ENCODE measurements at regions not wholly inside any gene's neighbourhood (a gene's known extent, or its start where the extent isn't known, plus 50 kb on each side); places are given as distances from the start of the nearest gene placed in this dataset.

DNA sequence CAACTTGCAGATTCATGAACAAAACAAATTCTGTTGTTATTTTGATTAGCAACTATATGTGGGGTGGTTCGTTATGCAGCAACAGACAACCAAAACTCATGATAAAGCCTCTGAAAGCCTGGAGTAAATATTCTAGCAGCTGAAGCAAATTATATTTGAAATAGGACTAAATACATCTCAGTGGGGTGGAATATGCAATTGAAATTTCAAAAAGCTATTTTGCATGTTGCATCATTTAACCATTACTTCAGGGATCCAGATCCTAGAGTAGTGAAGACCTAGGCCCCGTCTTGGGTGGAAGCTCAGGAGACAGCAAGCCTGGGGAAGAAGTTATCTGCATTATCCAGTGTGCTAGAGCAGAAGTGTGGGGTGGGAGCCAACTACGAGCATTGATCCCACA lies 114.7 kb downstream of the PPM1A start:
- TF ChIP-seq ARNTL (CRISPR knock-in tag; IDR thresholded peaks at IDR 0.05; ENCODE audit: borderline replicate concordance, low read depth) = no peak
- TF ChIP-seq, protein P1, sequence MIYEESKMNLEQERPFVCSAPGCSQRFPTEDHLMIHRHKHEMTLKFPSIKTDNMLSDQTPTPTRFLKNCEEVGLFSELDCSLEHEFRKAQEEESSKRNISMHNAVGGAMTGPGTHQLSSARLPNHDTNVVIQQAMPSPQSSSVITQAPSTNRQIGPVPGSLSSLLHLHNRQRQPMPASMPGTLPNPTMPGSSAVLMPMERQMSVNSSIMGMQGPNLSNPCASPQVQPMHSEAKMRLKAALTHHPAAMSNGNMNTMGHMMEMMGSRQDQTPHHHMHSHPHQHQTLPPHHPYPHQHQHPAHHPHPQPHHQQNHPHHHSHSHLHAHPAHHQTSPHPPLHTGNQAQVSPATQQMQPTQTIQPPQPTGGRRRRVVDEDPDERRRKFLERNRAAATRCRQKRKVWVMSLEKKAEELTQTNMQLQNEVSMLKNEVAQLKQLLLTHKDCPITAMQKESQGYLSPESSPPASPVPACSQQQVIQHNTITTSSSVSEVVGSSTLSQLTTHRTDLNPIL (CRISPR knock-in tag; IDR thresholded peaks at IDR 0.05; ENCODE audit: low read depth) = no peak
- TF ChIP-seq, protein P2, sequence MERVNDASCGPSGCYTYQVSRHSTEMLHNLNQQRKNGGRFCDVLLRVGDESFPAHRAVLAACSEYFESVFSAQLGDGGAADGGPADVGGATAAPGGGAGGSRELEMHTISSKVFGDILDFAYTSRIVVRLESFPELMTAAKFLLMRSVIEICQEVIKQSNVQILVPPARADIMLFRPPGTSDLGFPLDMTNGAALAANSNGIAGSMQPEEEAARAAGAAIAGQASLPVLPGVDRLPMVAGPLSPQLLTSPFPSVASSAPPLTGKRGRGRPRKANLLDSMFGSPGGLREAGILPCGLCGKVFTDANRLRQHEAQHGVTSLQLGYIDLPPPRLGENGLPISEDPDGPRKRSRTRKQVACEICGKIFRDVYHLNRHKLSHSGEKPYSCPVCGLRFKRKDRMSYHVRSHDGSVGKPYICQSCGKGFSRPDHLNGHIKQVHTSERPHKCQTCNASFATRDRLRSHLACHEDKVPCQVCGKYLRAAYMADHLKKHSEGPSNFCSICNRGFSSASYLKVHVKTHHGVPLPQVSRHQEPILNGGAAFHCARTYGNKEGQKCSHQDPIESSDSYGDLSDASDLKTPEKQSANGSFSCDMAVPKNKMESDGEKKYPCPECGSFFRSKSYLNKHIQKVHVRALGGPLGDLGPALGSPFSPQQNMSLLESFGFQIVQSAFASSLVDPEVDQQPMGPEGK (CRISPR knock-in tag; IDR thresholded peaks at IDR 0.05; ENCODE audit: borderline replicate concordance) = no peak
- no peak for TF ChIP-seq RARB (CRISPR knock-in tag; IDR thresholded peaks at IDR 0.05)
- no peak for TF ChIP-seq ZFP30 (CRISPR knock-in tag; IDR thresholded peaks at IDR 0.05)
- TF ChIP-seq, protein P3, sequence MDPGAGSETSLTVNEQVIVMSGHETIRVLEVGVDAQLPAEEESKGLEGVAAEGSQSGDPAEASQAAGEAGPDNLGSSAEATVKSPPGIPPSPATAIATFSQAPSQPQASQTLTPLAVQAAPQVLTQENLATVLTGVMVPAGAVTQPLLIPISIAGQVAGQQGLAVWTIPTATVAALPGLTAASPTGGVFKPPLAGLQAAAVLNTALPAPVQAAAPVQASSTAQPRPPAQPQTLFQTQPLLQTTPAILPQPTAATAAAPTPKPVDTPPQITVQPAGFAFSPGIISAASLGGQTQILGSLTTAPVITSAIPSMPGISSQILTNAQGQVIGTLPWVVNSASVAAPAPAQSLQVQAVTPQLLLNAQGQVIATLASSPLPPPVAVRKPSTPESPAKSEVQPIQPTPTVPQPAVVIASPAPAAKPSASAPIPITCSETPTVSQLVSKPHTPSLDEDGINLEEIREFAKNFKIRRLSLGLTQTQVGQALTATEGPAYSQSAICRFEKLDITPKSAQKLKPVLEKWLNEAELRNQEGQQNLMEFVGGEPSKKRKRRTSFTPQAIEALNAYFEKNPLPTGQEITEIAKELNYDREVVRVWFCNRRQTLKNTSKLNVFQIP (CRISPR knock-in tag; IDR thresholded peaks at IDR 0.05; ENCODE audit: borderline replicate concordance, low read depth) = no peak
- TF ChIP-seq, protein P4, sequence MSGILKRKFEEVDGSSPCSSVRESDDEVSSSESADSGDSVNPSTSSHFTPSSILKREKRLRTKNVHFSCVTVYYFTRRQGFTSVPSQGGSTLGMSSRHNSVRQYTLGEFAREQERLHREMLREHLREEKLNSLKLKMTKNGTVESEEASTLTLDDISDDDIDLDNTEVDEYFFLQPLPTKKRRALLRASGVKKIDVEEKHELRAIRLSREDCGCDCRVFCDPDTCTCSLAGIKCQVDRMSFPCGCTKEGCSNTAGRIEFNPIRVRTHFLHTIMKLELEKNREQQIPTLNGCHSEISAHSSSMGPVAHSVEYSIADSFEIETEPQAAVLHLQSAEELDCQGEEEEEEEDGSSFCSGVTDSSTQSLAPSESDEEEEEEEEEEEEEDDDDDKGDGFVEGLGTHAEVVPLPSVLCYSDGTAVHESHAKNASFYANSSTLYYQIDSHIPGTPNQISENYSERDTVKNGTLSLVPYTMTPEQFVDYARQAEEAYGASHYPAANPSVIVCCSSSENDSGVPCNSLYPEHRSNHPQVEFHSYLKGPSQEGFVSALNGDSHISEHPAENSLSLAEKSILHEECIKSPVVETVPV (CRISPR knock-in tag; IDR thresholded peaks at IDR 0.05) = no peak
- no peak for TF ChIP-seq ZNF565 (CRISPR knock-in tag; conservative IDR thresholded peaks at IDR 0.05; ENCODE audit: low read depth)
- no peak for TF ChIP-seq PPARA (CRISPR knock-in tag; IDR thresholded peaks at IDR 0.05; ENCODE audit: borderline replicate concordance)
- TF ChIP-seq GLIS3 (CRISPR knock-in tag; IDR thresholded peaks at IDR 0.05) = no peak
